ENCODE measurements at regions not wholly inside any gene's neighbourhood (a gene's known extent, or its start where the extent isn't known, plus 50 kb on each side); places are given as distances from the start of the nearest gene placed in this dataset.

DNA sequence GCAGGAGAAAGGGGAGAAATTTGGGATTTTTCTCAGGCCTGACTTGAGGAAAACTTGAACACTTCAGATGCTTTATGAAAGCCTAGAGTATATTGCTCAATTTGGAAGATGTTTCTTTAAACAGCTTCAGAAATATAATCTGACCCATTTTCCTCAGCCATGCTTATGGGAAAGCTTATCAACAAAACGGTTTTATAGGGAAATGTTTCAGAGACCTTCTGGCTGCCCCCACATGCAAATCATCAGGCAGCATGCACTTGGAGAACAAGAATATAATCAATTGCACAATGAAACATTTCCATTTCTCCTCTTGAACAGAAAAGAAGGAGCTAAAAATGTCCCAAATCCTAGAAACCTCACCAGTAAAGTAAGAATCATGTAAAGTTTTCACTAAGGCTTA, 411.2 kb upstream of the ETAA1 start:
- no peaks in the 10 kb centered on the region for H3K79me2 ChIP-seq (ENCODE audit: low read length)
- DNase-seq = no peak
- H3K4me3 ChIP-seq (ENCODE audit: low read length) = no peak overlapping the region
- H3K9me2 ChIP-seq (replicated peaks; ENCODE audit: insufficient read depth, low read length) = no peaks in the 10 kb centered on the region
- no peak overlapping the region for H3K4me2 ChIP-seq (ENCODE audit: low read depth, low read length)
- no peak overlapping the region for H3K9ac ChIP-seq (ENCODE audit: low read length)
- no peak for TF ChIP-seq EZH2phosphoT487 (IDR thresholded peaks at IDR 0.05; ENCODE audit: low read length)
- no peak for TF ChIP-seq EZH2 (optimal IDR thresholded peaks at IDR 0.05; ENCODE audit: low read depth, low read length)
- TF ChIP-seq, protein P1, sequence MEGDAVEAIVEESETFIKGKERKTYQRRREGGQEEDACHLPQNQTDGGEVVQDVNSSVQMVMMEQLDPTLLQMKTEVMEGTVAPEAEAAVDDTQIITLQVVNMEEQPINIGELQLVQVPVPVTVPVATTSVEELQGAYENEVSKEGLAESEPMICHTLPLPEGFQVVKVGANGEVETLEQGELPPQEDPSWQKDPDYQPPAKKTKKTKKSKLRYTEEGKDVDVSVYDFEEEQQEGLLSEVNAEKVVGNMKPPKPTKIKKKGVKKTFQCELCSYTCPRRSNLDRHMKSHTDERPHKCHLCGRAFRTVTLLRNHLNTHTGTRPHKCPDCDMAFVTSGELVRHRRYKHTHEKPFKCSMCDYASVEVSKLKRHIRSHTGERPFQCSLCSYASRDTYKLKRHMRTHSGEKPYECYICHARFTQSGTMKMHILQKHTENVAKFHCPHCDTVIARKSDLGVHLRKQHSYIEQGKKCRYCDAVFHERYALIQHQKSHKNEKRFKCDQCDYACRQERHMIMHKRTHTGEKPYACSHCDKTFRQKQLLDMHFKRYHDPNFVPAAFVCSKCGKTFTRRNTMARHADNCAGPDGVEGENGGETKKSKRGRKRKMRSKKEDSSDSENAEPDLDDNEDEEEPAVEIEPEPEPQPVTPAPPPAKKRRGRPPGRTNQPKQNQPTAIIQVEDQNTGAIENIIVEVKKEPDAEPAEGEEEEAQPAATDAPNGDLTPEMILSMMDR (IDR thresholded peaks at IDR 0.05; ENCODE audit: low read length) = no peak
- H3K27me3 ChIP-seq (replicated peaks; ENCODE audit: insufficient read depth, low read length) = no peaks in the 10 kb centered on the region
- no peaks in the 10 kb centered on the region for H3K36me3 ChIP-seq (replicated peaks; ENCODE audit: insufficient read depth, low read length)
- no peak overlapping the region for H2AFZ ChIP-seq (ENCODE audit: low read length)
- H3K9me3 ChIP-seq (replicated peaks; ENCODE audit: insufficient read depth, low read length) = no peaks in the 10 kb centered on the region
- H3K4me1 ChIP-seq (ENCODE audit: low read length) = no peaks in the 10 kb centered on the region
- no peaks in the 10 kb centered on the region for H3F3A ChIP-seq (ENCODE audit: insufficient read depth, low read length)
- no peak overlapping the region for H3K27ac ChIP-seq (ENCODE audit: low read length)
- no peaks in the 10 kb centered on the region for H4K20me1 ChIP-seq (ENCODE audit: insufficient read depth, low read length)

DNA sequence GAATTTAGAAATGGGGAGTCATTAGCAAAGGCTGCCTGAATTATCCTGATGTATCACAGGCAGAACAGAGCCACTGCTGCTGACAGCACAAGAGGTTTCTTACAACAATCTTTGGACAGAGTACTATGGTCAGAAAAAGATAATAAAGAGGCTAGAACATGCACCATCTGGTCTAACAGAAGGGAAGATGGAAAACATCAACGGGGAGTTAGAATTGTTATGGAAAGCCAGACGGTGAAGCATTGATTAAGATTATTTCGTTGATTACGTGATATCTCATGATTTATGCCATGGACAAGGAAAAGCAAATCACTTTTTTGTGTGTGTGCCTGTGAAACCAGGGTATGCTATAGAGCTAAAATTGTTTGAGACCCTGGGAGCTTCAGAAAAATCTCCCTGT, 409.4 kb upstream of the ETAA1 start:
- no peaks in the 10 kb centered on the region for H3K79me2 ChIP-seq (ENCODE audit: low read length)
- no peak overlapping the region for H3K9ac ChIP-seq (ENCODE audit: low read length)
- no peaks in the 10 kb centered on the region for H3K9me3 ChIP-seq (replicated peaks; ENCODE audit: insufficient read depth, low read length)
- no peaks in the 10 kb centered on the region for H3K9me2 ChIP-seq (replicated peaks; ENCODE audit: insufficient read depth, low read length)
- no peaks in the 10 kb centered on the region for H3F3A ChIP-seq (ENCODE audit: insufficient read depth, low read length)
- H3K36me3 ChIP-seq (replicated peaks; ENCODE audit: insufficient read depth, low read length) = no peaks in the 10 kb centered on the region
- H3K4me1 ChIP-seq (ENCODE audit: low read length) = no peaks in the 10 kb centered on the region
- TF ChIP-seq, protein P1 (IDR thresholded peaks at IDR 0.05; ENCODE audit: low read length) = no peak
- TF ChIP-seq EZH2 (optimal IDR thresholded peaks at IDR 0.05; ENCODE audit: low read depth, low read length) (no peak), EZH2phosphoT487 (IDR thresholded peaks at IDR 0.05; ENCODE audit: low read length) (no peak)
- no peaks in the 10 kb centered on the region for H3K27me3 ChIP-seq (replicated peaks; ENCODE audit: insufficient read depth, low read length)
- H3K4me3 ChIP-seq (ENCODE audit: low read length) = no peak overlapping the region
- no peaks in the 10 kb centered on the region for H4K20me1 ChIP-seq (ENCODE audit: insufficient read depth, low read length)
- no peak overlapping the region for H3K27ac ChIP-seq (ENCODE audit: low read length)
- no peak for DNase-seq
- no peak overlapping the region for H3K4me2 ChIP-seq (ENCODE audit: low read depth, low read length)
- no peak overlapping the region for H2AFZ ChIP-seq (ENCODE audit: low read length)

DNA sequence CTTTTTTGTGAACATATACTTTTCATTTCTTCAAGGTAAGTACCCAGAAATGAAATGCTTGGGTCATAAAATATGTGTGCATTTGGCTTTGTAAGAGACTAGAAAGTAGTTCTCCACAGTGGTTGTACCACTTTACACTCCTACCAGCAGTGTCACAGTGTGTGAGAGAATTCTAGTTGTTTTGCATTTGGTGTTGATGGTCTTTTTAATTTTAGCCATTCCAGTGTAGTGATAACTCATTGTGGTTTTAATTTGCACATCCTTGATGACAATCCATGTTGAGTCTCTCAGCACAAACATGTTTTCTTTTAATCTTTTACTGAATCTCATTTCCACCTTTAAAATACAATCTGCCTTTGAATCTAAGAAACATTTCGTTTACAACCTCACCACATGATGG, 402.5 kb upstream of the ETAA1 start:
- no peak overlapping the region for H3K27ac ChIP-seq (ENCODE audit: low read length)
- H3K9ac ChIP-seq (ENCODE audit: low read length) = no peak overlapping the region
- H4K20me1 ChIP-seq (ENCODE audit: insufficient read depth, low read length) = no peaks in the 10 kb centered on the region
- H3K36me3 ChIP-seq (replicated peaks; ENCODE audit: insufficient read depth, low read length) = no peaks in the 10 kb centered on the region
- TF ChIP-seq EZH2phosphoT487 (IDR thresholded peaks at IDR 0.05; ENCODE audit: low read length) (no peak), EZH2 (optimal IDR thresholded peaks at IDR 0.05; ENCODE audit: low read depth, low read length) (no peak)
- TF ChIP-seq, protein P1 (IDR thresholded peaks at IDR 0.05; ENCODE audit: low read length) = no peak
- H3K4me1 ChIP-seq (ENCODE audit: low read length) = no peaks in the 10 kb centered on the region
- DNase-seq = no peak
- no peaks in the 10 kb centered on the region for H3K27me3 ChIP-seq (replicated peaks; ENCODE audit: insufficient read depth, low read length)
- no peaks in the 10 kb centered on the region for H3K9me3 ChIP-seq (replicated peaks; ENCODE audit: insufficient read depth, low read length)
- H3K4me3 ChIP-seq (ENCODE audit: low read length) = no peak overlapping the region
- H3K79me2 ChIP-seq (ENCODE audit: low read length) = no peaks in the 10 kb centered on the region
- no peak overlapping the region for H2AFZ ChIP-seq (ENCODE audit: low read length)
- no peak overlapping the region for H3K4me2 ChIP-seq (ENCODE audit: low read depth, low read length)
- H3F3A ChIP-seq (ENCODE audit: insufficient read depth, low read length) = no peaks in the 10 kb centered on the region
- no peaks in the 10 kb centered on the region for H3K9me2 ChIP-seq (replicated peaks; ENCODE audit: insufficient read depth, low read length)

Data from MM.1S (cell line).